A673 (cell line): ENCODE measurements at regions not wholly inside any gene's neighbourhood (a gene's known extent, or its start where the extent isn't known, plus 50 kb on each side); places are given as distances from the start of the nearest gene placed in this dataset.
"Not testable (repeated sequence)": the region's sequence is repeated elsewhere in the genome, so short reads cannot be mapped to it uniquely, and the experiment has no call there.

Experiments
- BruUV-seq: library from RNA; stranded (reverse); fragments of 400-500 nt; replicated peaks from 2 replicates; lab custom pipeline; 2021; lab: Mats Ljungman, UMichigan
- CTCF ChIA-PET: fragments of 300-600 bp; sonication (Branson Sonifier 250); formaldehyde crosslinking; loops from one replicate; lab custom pipeline; 2022; ENCODE audit warnings: antibody characterized with exemption; lab: Charles Lee
- POLR2A ChIA-PET: fragments of 300-600 bp; sonication (Branson Sonifier 250); formaldehyde crosslinking; loops from one replicate; lab custom pipeline; 2022; ENCODE audit warnings: antibody characterized with exemption; ENCODE audit not compliant: low non-redundant PET; lab: Charles Lee
- DNase-seq: peaks from one replicate; pipeline ENCODE4 v3.0.0-alpha.2; 2015; ENCODE audit warnings: low spot score
- H3K27ac ChIP-seq: fragments of 200-600 bp; sonication (generic); 2 replicates; pipeline ENCODE4 v1.5.1; 2016; ENCODE audit warnings: mixed run types, low read depth, mild to moderate bottlenecking, mixed read lengths, antibody characterized with exemption, low read length; ENCODE audit not compliant: poor library complexity, severe bottlenecking
- H3K27me3 ChIP-seq: fragments of 200-600 bp; sonication (generic); replicated peaks from 2 replicates; pipeline ENCODE4 v1.6.1; 2017; ENCODE audit warnings: mixed run types, low read depth, mild to moderate bottlenecking, mixed read lengths, antibody characterized with exemption, low read length; ENCODE audit not compliant: insufficient read depth, poor library complexity
- H3K36me3 ChIP-seq: fragments of 200-600 bp; sonication (generic); 2 replicates; pipeline ENCODE4 v1.6.1; 2016; ENCODE audit warnings: mixed run types, mild to moderate bottlenecking, mixed read lengths, antibody characterized with exemption, low read length; ENCODE audit not compliant: insufficient read depth, poor library complexity, severe bottlenecking
- H3K4me1 ChIP-seq: fragments of 200-600 bp; sonication (generic); 2 replicates; pipeline ENCODE4 v1.6.1; 2017; ENCODE audit warnings: mixed run types, mild to moderate bottlenecking, mixed read lengths, antibody characterized with exemption, low read length; ENCODE audit not compliant: insufficient read depth, poor library complexity, severe bottlenecking
- H3K4me3 ChIP-seq: fragments of 200-600 bp; sonication (generic); 2 replicates; pipeline ENCODE4 v1.5.1; 2016; ENCODE audit warnings: low read depth, mixed run types, mild to moderate bottlenecking, mixed read lengths, low read length; ENCODE audit not compliant: poor library complexity, severe bottlenecking
- H3K9me3 ChIP-seq: fragments of 200-600 bp; sonication (generic); 2 replicates; pipeline ENCODE4 v1.6.1; 2016; ENCODE audit warnings: mixed run types, low read depth, mild to moderate bottlenecking, mixed read lengths, antibody characterized with exemption, low read length; ENCODE audit not compliant: poor library complexity, severe bottlenecking
- EZH2 ChIP-seq: fragments of 200-600 bp; sonication (generic); IDR thresholded peaks from 2 replicates; pipeline ENCODE4 v1.6.1; 2017; ENCODE audit warnings: borderline replicate concordance, low read depth, mild to moderate bottlenecking, mixed read lengths, antibody characterized with exemption, low read length; ENCODE audit not compliant: poor library complexity, severe bottlenecking
- intact Hi-C: fragments of 100-400 bp; cut with micrococcal nuclease; formaldehyde crosslinking; loops from one replicate; pipeline ENCODE4 v1.10.0; 2022; ENCODE audit not compliant: unreplicated experiment
- TF ChIP-seq, protein P1 (sequence below): fragments of 300-800, 200-600 bp; sonication (generic); conservative IDR thresholded peaks from 2 replicates; pipeline ENCODE4 v1.5.1; 2017; ENCODE audit warnings: low read depth, mild to moderate bottlenecking, antibody characterized with exemption, low read length, moderate library complexity, mixed read lengths

DNA sequence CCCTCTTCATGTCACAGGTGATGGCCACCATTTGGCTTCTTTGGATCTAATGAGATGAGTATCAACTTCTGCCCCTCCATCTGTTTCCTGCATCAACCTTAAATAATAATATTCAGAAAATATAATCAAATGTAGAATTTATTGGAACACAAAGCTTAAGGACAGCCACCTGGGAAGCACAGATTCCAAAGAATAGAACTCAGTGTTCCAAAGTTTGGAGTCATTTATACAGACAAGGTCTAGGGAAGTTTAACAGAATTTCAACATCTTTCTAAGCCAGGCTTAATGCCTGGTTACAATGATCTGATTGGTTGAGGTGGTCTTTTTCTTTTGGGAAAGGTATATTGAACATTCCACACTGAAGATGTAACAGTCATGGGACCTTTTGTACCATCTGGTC, 218.0 kb upstream of the PIEZO2 start:
- H3K4me3 ChIP-seq = no peak overlapping the region
- ChIA-PET CTCF (no interaction called here), POLR2A (no interaction called here)
- H3K4me1 ChIP-seq = no peaks in the 10 kb centered on the region
- DNase-seq = no peak
- no peak overlapping the region for H3K27ac ChIP-seq
- no peaks in the 10 kb centered on the region for H3K27me3 ChIP-seq
- H3K9me3 ChIP-seq = no peaks in the 10 kb centered on the region
- intact Hi-C loops = no loop called here
- no TSS peak for BruUV-seq
- TF ChIP-seq, protein P1, sequence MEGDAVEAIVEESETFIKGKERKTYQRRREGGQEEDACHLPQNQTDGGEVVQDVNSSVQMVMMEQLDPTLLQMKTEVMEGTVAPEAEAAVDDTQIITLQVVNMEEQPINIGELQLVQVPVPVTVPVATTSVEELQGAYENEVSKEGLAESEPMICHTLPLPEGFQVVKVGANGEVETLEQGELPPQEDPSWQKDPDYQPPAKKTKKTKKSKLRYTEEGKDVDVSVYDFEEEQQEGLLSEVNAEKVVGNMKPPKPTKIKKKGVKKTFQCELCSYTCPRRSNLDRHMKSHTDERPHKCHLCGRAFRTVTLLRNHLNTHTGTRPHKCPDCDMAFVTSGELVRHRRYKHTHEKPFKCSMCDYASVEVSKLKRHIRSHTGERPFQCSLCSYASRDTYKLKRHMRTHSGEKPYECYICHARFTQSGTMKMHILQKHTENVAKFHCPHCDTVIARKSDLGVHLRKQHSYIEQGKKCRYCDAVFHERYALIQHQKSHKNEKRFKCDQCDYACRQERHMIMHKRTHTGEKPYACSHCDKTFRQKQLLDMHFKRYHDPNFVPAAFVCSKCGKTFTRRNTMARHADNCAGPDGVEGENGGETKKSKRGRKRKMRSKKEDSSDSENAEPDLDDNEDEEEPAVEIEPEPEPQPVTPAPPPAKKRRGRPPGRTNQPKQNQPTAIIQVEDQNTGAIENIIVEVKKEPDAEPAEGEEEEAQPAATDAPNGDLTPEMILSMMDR = no peak
- no peak for TF ChIP-seq EZH2
- H3K36me3 ChIP-seq = no peaks in the 10 kb centered on the region

DNA sequence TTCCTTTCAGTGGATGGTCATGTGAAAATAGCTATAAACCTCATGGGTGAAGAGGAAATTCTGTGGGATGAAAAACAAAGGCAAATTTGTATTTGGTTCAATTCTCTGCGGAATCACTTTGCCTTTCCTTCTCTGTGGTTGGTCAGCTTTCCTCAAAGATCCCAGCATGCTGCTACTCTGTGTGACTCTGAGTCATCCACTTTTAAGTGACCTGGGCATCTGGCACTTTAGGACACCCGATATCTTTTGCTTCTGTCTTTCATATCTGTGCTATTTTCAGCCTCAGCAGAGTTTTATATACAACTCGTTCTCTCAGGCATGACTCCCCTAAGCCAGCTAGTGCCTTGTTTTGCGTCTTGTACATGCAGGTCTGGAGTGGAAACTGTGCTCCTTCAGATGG, 217.0 kb upstream of the PIEZO2 start:
- TF ChIP-seq, protein P1 = no peak
- no peak for TF ChIP-seq EZH2
- DNase-seq = no peak
- no peaks in the 10 kb centered on the region for H3K4me1 ChIP-seq
- intact Hi-C loops = no loop called here
- no peak overlapping the region for H3K4me3 ChIP-seq
- no peaks in the 10 kb centered on the region for H3K36me3 ChIP-seq
- H3K27ac ChIP-seq = no peak overlapping the region
- H3K9me3 ChIP-seq = no peaks in the 10 kb centered on the region
- no peaks in the 10 kb centered on the region for H3K27me3 ChIP-seq
- ChIA-PET CTCF (no interaction called here), POLR2A (no interaction called here)
- BruUV-seq = no TSS peak

DNA sequence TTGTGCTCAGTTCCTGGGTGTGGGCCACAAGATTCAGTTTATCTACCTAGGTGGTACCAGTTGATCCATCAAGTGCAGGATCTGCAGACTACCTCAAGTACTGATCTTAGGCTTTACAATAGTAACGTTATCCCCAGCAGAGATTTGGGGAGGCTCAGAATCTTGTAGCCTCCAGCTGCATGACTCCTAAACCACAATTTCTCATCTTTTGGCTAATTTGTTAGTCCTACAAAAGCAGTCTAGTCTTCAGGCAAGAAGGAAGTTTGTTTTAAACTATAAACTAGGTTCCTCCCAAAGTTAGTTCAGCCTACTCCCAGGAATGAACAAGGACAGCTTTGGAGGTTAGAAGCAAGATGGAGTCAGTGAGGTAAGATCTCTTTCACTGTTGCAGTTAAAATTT, 213.5 kb upstream of the PIEZO2 start:
- intact Hi-C loops = no loop called here
- no TSS peak for BruUV-seq
- no peak for TF ChIP-seq EZH2
- TF ChIP-seq, protein P1 = no peak
- Histone ChIP-seq H3K36me3 (no peaks in the 10 kb centered on the region), H3K27me3 (no peaks in the 10 kb centered on the region), H3K9me3 (no peaks in the 10 kb centered on the region), H3K4me1 (no peaks in the 10 kb centered on the region), H3K4me3 (no peak overlapping the region), H3K27ac (no peak overlapping the region)
- ChIA-PET CTCF (no interaction called here), POLR2A (no interaction called here)
- DNase-seq = no peak

DNA sequence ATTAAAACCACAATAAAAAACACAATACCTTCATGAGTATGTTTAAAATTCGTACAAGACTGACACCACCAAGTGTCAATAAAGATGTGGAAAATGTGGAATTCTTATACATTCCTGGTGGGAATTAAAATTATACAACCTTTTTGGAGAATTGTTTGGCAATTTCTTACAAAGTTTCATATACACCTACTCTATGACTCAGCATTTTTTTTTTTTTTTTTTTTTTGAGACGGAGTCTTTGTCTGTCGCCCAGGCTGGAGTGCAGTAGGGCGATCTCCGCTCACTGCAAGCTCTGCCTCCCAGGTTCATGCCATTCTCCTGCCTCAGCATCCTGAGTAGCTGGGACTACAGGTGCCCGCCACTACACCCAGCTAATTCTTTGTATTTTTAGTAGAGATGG, 212.5 kb upstream of the PIEZO2 start:
- BruUV-seq = not testable (repeated sequence)

More for the DNA sequence above, 212.5 kb upstream of the PIEZO2 start:
- H3K36me3 ChIP-seq, POLR2A ChIA-PET, DNase-seq, H3K9me3 ChIP-seq, H3K27ac ChIP-seq, CTCF ChIA-PET, H3K4me3 ChIP-seq, H3K4me1 ChIP-seq, H3K27me3 ChIP-seq, intact Hi-C loops: not testable (repeated sequence)
